ENCODE measurements at regions not wholly inside any gene's neighbourhood (a gene's known extent, or its start where the extent isn't known, plus 50 kb on each side); places are given as distances from the start of the nearest gene placed in this dataset.

- ChIA-PET POLR2A (no interaction called here), CTCF (no interaction called here)
- H3K4me3 ChIP-seq (ENCODE audit: low read depth, low read length), result no peak overlapping the region
- no peak for DNase-seq (ENCODE audit: low read depth, low spot score)
- no peak for TF ChIP-seq CTCF (IDR thresholded peaks at IDR 0.05; ENCODE audit: insufficient read depth, low read length, missing control alignments)
These were observed 249.4 kb downstream of the KCTD12 start for GRCh38 chr13:76636829-76637228.

GRCh38 chr13:76635232-76636230 lies 250.7 kb downstream of the KCTD12 start:
- no peak overlapping the region for H3K4me3 ChIP-seq (ENCODE audit: low read depth, low read length)
- POLR2A ChIA-PET, result no interaction called here
- no peak for TF ChIP-seq CTCF (IDR thresholded peaks at IDR 0.05; ENCODE audit: insufficient read depth, low read length, missing control alignments)
- CTCF ChIA-PET, result interaction anchor here (0.9 kb wide), 1 partner anchor 345 kb away, joined by 3 read pairs; no protein-coding TSS in a partner anchor
- DNase-seq (ENCODE audit: low read depth, low spot score), result no peak

- TF ChIP-seq CTCF (IDR thresholded peaks at IDR 0.05; ENCODE audit: insufficient read depth, low read length, missing control alignments), result no peak
- CTCF ChIA-PET, result interaction anchor here (0.9 kb wide), 1 partner anchor 346 kb away, joined by 3 read pairs; no protein-coding TSS in a partner anchor
- no peak for DNase-seq (ENCODE audit: low read depth, low spot score)
- POLR2A ChIA-PET, result no interaction called here
- no peak overlapping the region for H3K4me3 ChIP-seq (ENCODE audit: low read depth, low read length)
These were observed 251.6 kb downstream of the KCTD12 start for GRCh38 chr13:76634431-76635191.

GRCh38 chr13:76632401-76633044 lies 253.7 kb downstream of the KCTD12 start:
- TF ChIP-seq CTCF (IDR thresholded peaks at IDR 0.05; ENCODE audit: insufficient read depth, low read length, missing control alignments), result no peak
- H3K4me3 ChIP-seq (ENCODE audit: low read depth, low read length), result no peak overlapping the region
- ChIA-PET CTCF (no interaction called here), POLR2A (no interaction called here)
- no peak for DNase-seq (ENCODE audit: low read depth, low spot score)

- DNase-seq (ENCODE audit: low read depth, low spot score), result no peak
- ChIA-PET CTCF (no interaction called here), POLR2A (no interaction called here)
- TF ChIP-seq CTCF (IDR thresholded peaks at IDR 0.05; ENCODE audit: insufficient read depth, low read length, missing control alignments), result no peak
- no peak overlapping the region for H3K4me3 ChIP-seq (ENCODE audit: low read depth, low read length)
These were observed 255.5 kb downstream of the KCTD12 start for GRCh38 chr13:76630629-76631230.

All from AG04449 (cell line).